GM18508 (cell line): ENCODE measurements at regions not wholly inside any gene's neighbourhood (a gene's known extent, or its start where the extent isn't known, plus 50 kb on each side); places are given as distances from the start of the nearest gene placed in this dataset.
"Not testable (repeated sequence)": the region's sequence is repeated elsewhere in the genome, so short reads cannot be mapped to it uniquely, and the experiment has no call there.

Experiments
- ATAC-seq: cut with Tn5 transposase; IDR thresholded peaks from one replicate; pipeline ENCODE4 v1.9.1; 2021; ENCODE audit warnings: moderate number of reproducible peaks; ENCODE audit not compliant: insufficient read depth, unreplicated experiment

DNA sequence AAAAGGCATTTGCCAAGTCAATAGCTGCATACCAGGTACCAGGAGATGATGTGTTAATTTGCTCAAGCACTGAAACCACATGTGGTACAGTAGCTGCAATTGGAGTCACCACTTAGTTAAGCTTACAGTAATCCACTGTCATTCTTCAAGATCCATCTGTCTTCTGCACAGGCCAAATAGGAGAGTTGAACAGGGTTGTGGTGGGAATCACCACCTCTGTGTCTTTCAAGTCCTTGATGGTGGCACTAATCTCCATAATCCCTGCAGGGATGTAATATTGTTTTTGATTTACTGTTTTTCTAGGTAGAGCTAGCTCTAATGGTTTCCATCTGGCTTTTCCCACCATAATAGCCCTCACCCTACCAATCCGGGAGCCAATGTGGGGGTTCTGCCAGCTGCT is 91.9 kb downstream of the FCRL5 start:
- ATAC-seq: no peak

GRCh38 chr1:157457279-157457678 is 95.0 kb downstream of the FCRL5 start:
- ATAC-seq: no peak

- no peak for ATAC-seq
Observed at GRCh38 chr1:157455318-157455717, 97.0 kb downstream of the FCRL5 start.

GRCh38 chr1:157450106-157450505 is 102.2 kb downstream of the FCRL5 start:
- ATAC-seq: no peak

DNA sequence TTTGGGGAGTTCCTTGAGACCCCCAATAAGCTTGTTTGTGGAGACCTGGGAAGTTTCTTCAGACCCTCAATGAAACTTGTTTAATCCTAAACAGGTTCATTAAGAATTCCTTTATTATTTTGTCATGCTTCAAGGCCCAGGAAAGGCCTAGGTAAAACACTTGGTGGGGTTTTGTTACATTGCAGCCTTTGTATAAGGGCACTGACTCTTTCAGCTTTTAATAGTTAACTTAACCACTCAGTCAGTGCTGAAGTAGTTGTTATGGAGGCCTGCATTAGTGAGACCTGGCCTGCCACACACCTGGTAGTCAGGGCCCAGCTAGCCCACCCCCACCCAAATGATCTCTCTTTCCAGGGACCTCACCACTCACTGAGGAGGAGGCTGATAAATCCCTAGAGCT is 103.7 kb downstream of the FCRL5 start:
- no peak for ATAC-seq

- not testable (repeated sequence) for ATAC-seq
Observed at GRCh38 chr1:157446356-157446755, 106.0 kb downstream of the FCRL5 start.

GRCh38 chr1:157445616-157446140 is 106.6 kb downstream of the FCRL5 start:
- not testable (repeated sequence) for ATAC-seq

DNA sequence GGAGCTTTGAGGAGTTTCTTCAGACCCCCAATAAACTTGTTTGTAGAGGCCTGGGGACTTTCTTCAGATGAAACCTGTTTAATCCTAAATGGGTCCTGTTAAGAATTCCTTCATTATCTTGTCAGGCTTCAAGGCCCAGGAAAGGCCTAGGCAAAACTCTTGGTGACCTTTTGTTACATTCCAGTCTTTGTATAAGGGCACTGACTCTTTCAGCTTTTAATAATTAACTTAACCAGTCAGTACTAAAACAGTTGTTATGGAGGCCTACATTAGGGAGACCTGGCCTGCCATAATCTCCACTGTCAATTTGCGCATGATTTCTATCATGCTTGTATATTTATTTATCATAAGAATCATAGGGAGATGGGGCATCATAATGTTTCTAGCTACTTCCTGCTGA is 110.2 kb downstream of the FCRL5 start:
- ATAC-seq: no peak

GRCh38 chr1:157439302-157439954 is 112.9 kb downstream of the FCRL5 start:
- ATAC-seq: no peak

GRCh38 chr1:157438613-157439012 is 113.7 kb downstream of the FCRL5 start:
- no peak for ATAC-seq

DNA sequence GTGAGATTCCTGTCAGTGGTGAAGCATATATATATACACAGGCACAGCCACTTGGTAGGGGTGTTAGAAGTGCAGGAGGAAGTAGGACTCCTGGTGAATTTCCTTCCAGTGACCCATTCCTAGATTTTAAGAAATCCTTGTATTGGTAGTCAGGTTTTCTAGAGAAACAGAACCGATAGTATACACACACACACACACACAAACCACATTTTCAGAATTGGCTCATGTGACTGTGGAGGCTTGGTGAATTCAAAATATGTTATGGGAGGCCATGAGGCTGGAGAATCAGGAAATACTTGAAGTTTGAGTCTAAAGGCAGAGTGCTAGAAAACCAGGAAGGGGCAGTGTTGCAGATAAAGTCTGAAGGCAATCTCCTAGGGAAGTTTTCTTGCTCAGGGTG is 114.2 kb downstream of the FCRL5 start:
- ATAC-seq: no peak

- no peak for ATAC-seq
Observed at GRCh38 chr1:157437296-157437695, 115.0 kb downstream of the FCRL5 start.

DNA sequence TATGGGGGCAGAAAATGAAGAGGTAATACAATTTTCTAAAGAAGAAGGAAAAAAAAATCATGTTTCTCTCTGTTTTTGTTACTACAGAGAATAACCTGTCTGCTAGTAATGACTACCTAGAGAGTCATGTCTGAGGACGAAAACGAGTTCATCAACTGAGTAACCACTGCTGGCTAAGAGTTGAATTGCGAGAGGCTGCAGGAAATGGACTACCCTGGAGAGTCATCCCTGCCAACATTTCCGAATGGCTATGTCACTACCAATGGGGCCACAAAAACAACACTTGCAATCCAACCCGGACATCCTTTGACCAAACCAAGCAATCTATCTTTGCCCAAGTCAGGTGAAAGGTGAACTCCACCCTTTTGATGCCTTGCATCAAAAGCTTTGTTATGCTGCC is 120.6 kb downstream of the FCRL5 start:
- ATAC-seq: no peak

GRCh38 chr1:157429601-157430240 is 122.6 kb downstream of the FCRL5 start:
- ATAC-seq: no peak

DNA sequence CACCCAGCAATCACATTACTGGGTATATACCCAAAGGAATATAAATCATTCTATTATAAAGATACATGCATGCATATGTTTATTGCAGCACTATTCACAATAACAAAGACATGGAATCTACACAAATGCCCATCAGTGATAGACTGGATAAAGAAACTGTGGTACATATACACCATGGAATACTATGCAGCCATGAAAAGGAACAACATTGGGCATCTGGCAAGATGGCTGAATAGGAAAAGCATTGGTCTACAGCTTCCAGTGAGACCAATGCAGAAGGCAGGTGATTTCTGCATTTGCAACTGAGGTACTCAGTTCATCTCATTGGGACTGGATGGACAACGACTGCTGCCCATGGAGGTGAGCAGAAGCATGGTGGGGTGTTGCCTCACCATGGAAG is 128.6 kb downstream of the FCRL5 start:
- not testable (repeated sequence) for ATAC-seq

DNA sequence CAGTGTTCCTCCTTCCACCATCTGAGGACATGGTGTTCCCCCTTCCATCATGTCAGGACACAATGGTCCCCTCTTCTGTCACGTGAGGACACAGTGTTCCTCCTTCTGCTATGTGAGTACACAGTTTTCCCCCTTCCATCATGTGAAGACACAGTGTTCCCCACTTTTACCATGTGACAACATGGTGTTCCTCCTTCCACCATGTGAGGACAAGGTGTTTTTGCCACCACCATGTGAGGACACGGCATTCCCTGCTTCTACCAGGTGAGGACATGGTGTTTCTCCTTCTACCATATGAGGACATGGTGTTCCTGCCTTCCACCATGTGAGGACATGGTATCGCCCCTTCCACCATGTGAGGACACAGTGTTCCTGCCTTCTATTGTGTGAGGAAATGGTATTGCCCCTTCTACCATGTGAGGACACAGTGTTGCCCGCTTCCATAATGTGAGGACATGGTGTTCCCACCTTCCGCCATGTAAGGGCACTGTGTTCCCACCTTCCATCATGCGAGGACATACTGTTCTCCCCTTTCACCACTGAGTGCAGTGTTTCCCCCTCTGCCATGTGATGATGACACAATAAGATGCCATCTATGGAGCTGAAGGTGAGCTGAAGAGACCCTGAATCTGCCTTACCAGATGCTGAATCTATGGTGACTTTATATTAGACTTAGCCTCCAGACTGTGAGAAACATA is 132.3 kb downstream of the FCRL5 start:
- no peak for ATAC-seq

GRCh38 chr1:157418659-157419058 is 133.7 kb downstream of the FCRL5 start:
- no peak for ATAC-seq

- no peak for ATAC-seq
Observed at GRCh38 chr1:157418231-157418630, 134.1 kb downstream of the FCRL5 start.

- no peak for ATAC-seq
Observed at GRCh38 chr1:157415661-157416060, 136.7 kb downstream of the FCRL5 start.

- ATAC-seq: no peak
Observed at GRCh38 chr1:157412308-157412707, 140.0 kb downstream of the FCRL5 start.

GRCh38 chr1:157411769-157412168 is 140.5 kb downstream of the FCRL5 start:
- ATAC-seq: no peak
